Activated naive CD4-positive, alpha-beta T cell treated with Interleukin-2 at 50 U/mL for 16 hours (primary cell): ENCODE measurements at regions not wholly inside any gene's neighbourhood (a gene's known extent, or its start where the extent isn't known, plus 50 kb on each side); places are given as distances from the start of the nearest gene placed in this dataset.
A peak's percentile ranks its signal among the peaks of the same experiment; 100 is the strongest.

Source experiments
- DNase-seq: peaks from one replicate; pipeline ENCODE4 v3.0.0-alpha.2; 2020

GRCh38 chr18:51603111-51603510 lies 405.6 kb upstream of the MEX3C start:
- DNase-seq = no peak

- no peak for DNase-seq
These were observed 406.1 kb upstream of the MEX3C start for GRCh38 chr18:51603551-51603950.

GRCh38 chr18:51610481-51610880 lies 413.0 kb upstream of the MEX3C start:
- no peak for DNase-seq

GRCh38 chr18:51611326-51611725 lies 413.8 kb upstream of the MEX3C start:
- DNase-seq = no peak

- DNase-seq = no peak
These were observed 416.6 kb upstream of the MEX3C start for GRCh38 chr18:51614033-51614432.

- no peak for DNase-seq
These were observed 417.6 kb upstream of the MEX3C start for GRCh38 chr18:51614967-51615571.

- DNase-seq = no peak
These were observed 419.7 kb upstream of the MEX3C start for GRCh38 chr18:51617167-51617566.

- no peak for DNase-seq
These were observed 420.2 kb upstream of the MEX3C start for GRCh38 chr18:51617572-51618260.

GRCh38 chr18:51619283-51619682 lies 421.8 kb upstream of the MEX3C start:
- DNase-seq = no peak

GRCh38 chr18:51621113-51621863 lies 423.8 kb upstream of the MEX3C start:
- peak; percentile 3 for DNase-seq

GRCh38 chr18:51621864-51622160 lies 424.3 kb upstream of the MEX3C start:
- DNase-seq = no peak

- no peak for DNase-seq
These were observed 425.2 kb upstream of the MEX3C start for GRCh38 chr18:51622702-51623101.

GRCh38 chr18:51623653-51624052 lies 426.2 kb upstream of the MEX3C start:
- no peak for DNase-seq

- DNase-seq = no peak
These were observed 433.2 kb upstream of the MEX3C start for GRCh38 chr18:51630706-51631105.

GRCh38 chr18:51637881-51638280 lies 440.4 kb upstream of the MEX3C start:
- DNase-seq = no peak

GRCh38 chr18:51639541-51639940 lies 442.1 kb upstream of the MEX3C start:
- DNase-seq = no peak

- DNase-seq = no peak
These were observed 446.0 kb upstream of the MEX3C start for GRCh38 chr18:51643483-51643882.

- DNase-seq = no peak
These were observed 448.1 kb upstream of the MEX3C start for GRCh38 chr18:51645607-51646006.

- no peak for DNase-seq
These were observed 449.9 kb upstream of the MEX3C start for GRCh38 chr18:51647346-51647745.

- no peak for DNase-seq
These were observed 450.5 kb upstream of the MEX3C start for GRCh38 chr18:51647942-51648341.

GRCh38 chr18:51649796-51650195 lies 452.3 kb upstream of the MEX3C start:
- no peak for DNase-seq

GRCh38 chr18:51651761-51652160 lies 454.3 kb upstream of the MEX3C start:
- DNase-seq = no peak

- DNase-seq = no peak
These were observed 456.2 kb upstream of the MEX3C start for GRCh38 chr18:51653507-51654213.
